Left ventricle myocardium inferior (tissue), 1 donor: ENCODE measurements at regions not wholly inside any gene's neighbourhood (a gene's known extent, or its start where the extent isn't known, plus 50 kb on each side); places are given as distances from the start of the nearest gene placed in this dataset.

Experiments used
- DNase-seq: peaks from one replicate; pipeline ENCODE4 v3.0.0-alpha.2; 2020
- H3K27ac ChIP-seq: fragments of 200-600 bp; replicated peaks from 2 replicates; pipeline ENCODE4 v1.8.0; 2021
- H3K27me3 ChIP-seq: fragments of 200-600 bp; 2 replicates; pipeline ENCODE4 v1.8.0; 2021; ENCODE audit warnings: low read depth
- H3K36me3 ChIP-seq: fragments of 200-600 bp; 2 replicates; pipeline ENCODE4 v1.8.0; 2021
- H3K4me1 ChIP-seq: fragments of 200-600 bp; 2 replicates; pipeline ENCODE4 v1.8.0; 2021
- H3K4me3 ChIP-seq: fragments of 200-600 bp; 2 replicates; pipeline ENCODE4 v1.8.0; 2021; ENCODE audit warnings: mild to moderate bottlenecking, moderate library complexity
- H3K9me3 ChIP-seq: fragments of 200-600 bp; replicated peaks from 2 replicates; pipeline ENCODE4 v1.8.0; 2021
- CTCF ChIP-seq: fragments of 200-600 bp; IDR thresholded peaks from 2 replicates; pipeline ENCODE4 v1.8.0; 2021; ENCODE audit warnings: antibody characterized with exemption, mild to moderate bottlenecking, borderline replicate concordance
- intact Hi-C: fragments of 100-400 bp; cut with micrococcal nuclease; formaldehyde crosslinking; loops from one replicate; pipeline ENCODE4 v1.11.0; 2022
- donor health status: DM: no; HTN: yes; CAD: no; lungs with severe emphysema.

GRCh38 chr6:3546121-3546520 is 89.3 kb upstream of the SLC22A23 start:
- H3K27me3 ChIP-seq, result peaks cover 12% of the 10 kb centered on the region
- intact Hi-C loops, result no loop called here
- no peak for DNase-seq
- no peak for TF ChIP-seq CTCF
- H3K9me3 ChIP-seq, result peaks cover 8% of the 10 kb centered on the region
- H3K4me3 ChIP-seq, result no peak overlapping the region
- no peaks in the 10 kb centered on the region for H3K4me1 ChIP-seq
- H3K27ac ChIP-seq, result no peak overlapping the region
- H3K36me3 ChIP-seq, result no peaks in the 10 kb centered on the region

GRCh38 chr6:3545156-3545555 is 88.3 kb upstream of the SLC22A23 start:
- DNase-seq, result no peak
- Histone ChIP-seq H3K4me1 (no peaks in the 10 kb centered on the region), H3K27me3 (peaks cover 12% of the 10 kb centered on the region), H3K27ac (no peak overlapping the region), H3K4me3 (no peak overlapping the region), H3K36me3 (no peaks in the 10 kb centered on the region), H3K9me3 (no peaks in the 10 kb centered on the region)
- no peak for TF ChIP-seq CTCF
- intact Hi-C loops, result no loop called here

- DNase-seq, result no peak
Observed at GRCh38 chr6:3542032-3542640, 85.3 kb upstream of the SLC22A23 start.

GRCh38 chr6:3541006-3541585 is 84.2 kb upstream of the SLC22A23 start:
- H3K27ac ChIP-seq, result no peak overlapping the region
- peaks cover 24% of the 10 kb centered on the region for H3K27me3 ChIP-seq
- H3K9me3 ChIP-seq, result no peaks in the 10 kb centered on the region
- TF ChIP-seq CTCF, result no peak
- H3K4me1 ChIP-seq, result no peaks in the 10 kb centered on the region
- no peak overlapping the region for H3K4me3 ChIP-seq
- H3K36me3 ChIP-seq, result no peaks in the 10 kb centered on the region
- no peak for DNase-seq
- intact Hi-C loops, result no loop called here

More at GRCh38 chr6:3542032-3542640, 85.3 kb upstream of the SLC22A23 start:
- no peaks in the 10 kb centered on the region for H3K36me3 ChIP-seq
- peaks cover 22% of the 10 kb centered on the region for H3K27me3 ChIP-seq
- no peak overlapping the region for H3K27ac ChIP-seq
- no peaks in the 10 kb centered on the region for H3K4me1 ChIP-seq
- intact Hi-C loops, result no loop called here
- no peak for TF ChIP-seq CTCF
- no peaks in the 10 kb centered on the region for H3K9me3 ChIP-seq
- no peak overlapping the region for H3K4me3 ChIP-seq

- H3K36me3 ChIP-seq, result no peaks in the 10 kb centered on the region
- H3K9me3 ChIP-seq, result no peaks in the 10 kb centered on the region
- intact Hi-C loops, result no loop called here
- H3K4me1 ChIP-seq, result no peaks in the 10 kb centered on the region
- TF ChIP-seq CTCF, result no peak
- H3K27me3 ChIP-seq, result peaks cover 29% of the 10 kb centered on the region
- no peak overlapping the region for H3K4me3 ChIP-seq
- DNase-seq, result no peak
- no peak overlapping the region for H3K27ac ChIP-seq
Observed at GRCh38 chr6:3540253-3540820, 83.5 kb upstream of the SLC22A23 start.
